ENCODE measurements at regions not wholly inside any gene's neighbourhood (a gene's known extent, or its start where the extent isn't known, plus 50 kb on each side); places are given as distances from the start of the nearest gene placed in this dataset.

GRCh38 chr2:57902578-57902977 lies 144.0 kb upstream of the VRK2 start:
- Histone ChIP-seq H3K4me1 (no peaks in the 10 kb centered on the region), H3K36me3 (no peaks in the 10 kb centered on the region), H3K27me3 (no peaks in the 10 kb centered on the region), H3K27ac (no peak overlapping the region), H4K20me1 (no peaks in the 10 kb centered on the region), H3K4me2 (no peak overlapping the region), H3K9ac (no peak overlapping the region), H3K9me3 (no peaks in the 10 kb centered on the region), H3K4me3 (no peak overlapping the region)
- TF ChIP-seq Cebpa-rat (IDR thresholded peaks at IDR 0.05), result no peak

- Histone ChIP-seq H3K4me1 (no peaks in the 10 kb centered on the region), H3K27ac (no peak overlapping the region), H4K20me1 (no peaks in the 10 kb centered on the region), H3K4me3 (no peak overlapping the region), H3K4me2 (no peak overlapping the region), H3K9me3 (no peaks in the 10 kb centered on the region), H3K9ac (no peak overlapping the region), H3K27me3 (no peaks in the 10 kb centered on the region), H3K36me3 (no peaks in the 10 kb centered on the region)
- no peak for TF ChIP-seq Cebpa-rat (IDR thresholded peaks at IDR 0.05)
Observed at GRCh38 chr2:57906152-57906732, 140.4 kb upstream of the VRK2 start.

- H3K36me3 ChIP-seq, result no peaks in the 10 kb centered on the region
- no peak overlapping the region for H3K27ac ChIP-seq
- H3K9ac ChIP-seq, result no peak overlapping the region
- H4K20me1 ChIP-seq, result no peaks in the 10 kb centered on the region
- TF ChIP-seq Cebpa-rat (IDR thresholded peaks at IDR 0.05), result no peak
- H3K27me3 ChIP-seq, result no peaks in the 10 kb centered on the region
- H3K9me3 ChIP-seq, result no peaks in the 10 kb centered on the region
- H3K4me1 ChIP-seq, result no peaks in the 10 kb centered on the region
- no peak overlapping the region for H3K4me2 ChIP-seq
- no peak overlapping the region for H3K4me3 ChIP-seq
Observed at GRCh38 chr2:57907411-57907810, 139.2 kb upstream of the VRK2 start.

- Histone ChIP-seq H3K9me3 (no peaks in the 10 kb centered on the region), H4K20me1 (no peaks in the 10 kb centered on the region), H3K4me1 (no peaks in the 10 kb centered on the region), H3K27ac (no peak overlapping the region), H3K9ac (no peak overlapping the region), H3K4me3 (no peak overlapping the region), H3K36me3 (no peaks in the 10 kb centered on the region), H3K4me2 (no peak overlapping the region), H3K27me3 (no peaks in the 10 kb centered on the region)
- no peak for TF ChIP-seq Cebpa-rat (IDR thresholded peaks at IDR 0.05)
Observed at GRCh38 chr2:57908736-57909161, 137.9 kb upstream of the VRK2 start.

- no peak overlapping the region for H3K27ac ChIP-seq
- no peaks in the 10 kb centered on the region for H4K20me1 ChIP-seq
- H3K4me2 ChIP-seq, result no peak overlapping the region
- H3K9me3 ChIP-seq, result no peaks in the 10 kb centered on the region
- H3K4me1 ChIP-seq, result no peaks in the 10 kb centered on the region
- no peak for TF ChIP-seq Cebpa-rat (IDR thresholded peaks at IDR 0.05)
- H3K36me3 ChIP-seq, result no peaks in the 10 kb centered on the region
- H3K27me3 ChIP-seq, result no peaks in the 10 kb centered on the region
- no peak overlapping the region for H3K4me3 ChIP-seq
- no peak overlapping the region for H3K9ac ChIP-seq
Observed at GRCh38 chr2:57918126-57918525, 128.5 kb upstream of the VRK2 start.

GRCh38 chr2:57920342-57920939 lies 126.2 kb upstream of the VRK2 start:
- Histone ChIP-seq H3K9ac (no peak overlapping the region), H3K4me3 (no peak overlapping the region), H4K20me1 (no peaks in the 10 kb centered on the region)

GRCh38 chr2:57934659-57935058 lies 111.9 kb upstream of the VRK2 start:
- no peak overlapping the region for H3K4me3 ChIP-seq
- H3K4me1 ChIP-seq, result no peaks in the 10 kb centered on the region
- no peaks in the 10 kb centered on the region for H4K20me1 ChIP-seq
- H3K4me2 ChIP-seq, result no peak overlapping the region
- no peaks in the 10 kb centered on the region for H3K27me3 ChIP-seq
- no peaks in the 10 kb centered on the region for H3K36me3 ChIP-seq
- no peak overlapping the region for H3K9ac ChIP-seq
- no peak for TF ChIP-seq Cebpa-rat (IDR thresholded peaks at IDR 0.05)
- H3K27ac ChIP-seq, result no peak overlapping the region
- H3K9me3 ChIP-seq, result peaks cover 21% of the 10 kb centered on the region

More at GRCh38 chr2:57920342-57920939, 126.2 kb upstream of the VRK2 start:
- Histone ChIP-seq H3K36me3 (no peaks in the 10 kb centered on the region), H3K4me1 (no peaks in the 10 kb centered on the region), H3K27ac (no peak overlapping the region), H3K27me3 (no peaks in the 10 kb centered on the region), H3K4me2 (no peak overlapping the region), H3K9me3 (no peaks in the 10 kb centered on the region)
- TF ChIP-seq Cebpa-rat (IDR thresholded peaks at IDR 0.05), result no peak

GRCh38 chr2:57936216-57936615 lies 110.4 kb upstream of the VRK2 start:
- Histone ChIP-seq H3K4me1 (no peaks in the 10 kb centered on the region), H3K27ac (no peak overlapping the region), H4K20me1 (no peaks in the 10 kb centered on the region), H3K27me3 (no peaks in the 10 kb centered on the region), H3K9me3 (peaks cover 21% of the 10 kb centered on the region), H3K4me2 (no peak overlapping the region), H3K4me3 (no peak overlapping the region), H3K9ac (no peak overlapping the region), H3K36me3 (no peaks in the 10 kb centered on the region)
- TF ChIP-seq Cebpa-rat (IDR thresholded peaks at IDR 0.05), result no peak

- Histone ChIP-seq H3K9ac (no peak overlapping the region), H3K4me1 (no peaks in the 10 kb centered on the region), H3K27ac (no peak overlapping the region), H3K9me3 (peaks cover 21% of the 10 kb centered on the region), H4K20me1 (no peaks in the 10 kb centered on the region), H3K4me2 (no peak overlapping the region), H3K27me3 (no peaks in the 10 kb centered on the region), H3K4me3 (no peak overlapping the region), H3K36me3 (no peaks in the 10 kb centered on the region)
- TF ChIP-seq Cebpa-rat (IDR thresholded peaks at IDR 0.05), result no peak
Observed at GRCh38 chr2:57937456-57937855, 109.2 kb upstream of the VRK2 start.

- no peak overlapping the region for H3K9ac ChIP-seq
- no peaks in the 10 kb centered on the region for H3K4me1 ChIP-seq
- H3K27ac ChIP-seq, result no peak overlapping the region
- no peaks in the 10 kb centered on the region for H3K36me3 ChIP-seq
- no peak for TF ChIP-seq Cebpa-rat (IDR thresholded peaks at IDR 0.05)
- H3K9me3 ChIP-seq, result no peaks in the 10 kb centered on the region
- H3K4me3 ChIP-seq, result no peak overlapping the region
- no peaks in the 10 kb centered on the region for H3K27me3 ChIP-seq
- H4K20me1 ChIP-seq, result no peaks in the 10 kb centered on the region
- no peak overlapping the region for H3K4me2 ChIP-seq
Observed at GRCh38 chr2:57941816-57942215, 104.8 kb upstream of the VRK2 start.

GRCh38 chr2:57943315-57943714 lies 103.3 kb upstream of the VRK2 start:
- no peaks in the 10 kb centered on the region for H4K20me1 ChIP-seq
- H3K4me2 ChIP-seq, result no peak overlapping the region
- no peaks in the 10 kb centered on the region for H3K36me3 ChIP-seq
- no peak overlapping the region for H3K27ac ChIP-seq
- no peak overlapping the region for H3K4me3 ChIP-seq
- H3K27me3 ChIP-seq, result no peaks in the 10 kb centered on the region
- H3K9me3 ChIP-seq, result no peaks in the 10 kb centered on the region
- H3K9ac ChIP-seq, result no peak overlapping the region
- no peak for TF ChIP-seq Cebpa-rat (IDR thresholded peaks at IDR 0.05)
- no peaks in the 10 kb centered on the region for H3K4me1 ChIP-seq
